H1 (cell line): ENCODE measurements at regions not wholly inside any gene's neighbourhood (a gene's known extent, or its start where the extent isn't known, plus 50 kb on each side); places are given as distances from the start of the nearest gene placed in this dataset.

Experiments used
- CTCF ChIA-PET: fragments of 300-600 bp; sonication (Branson Sonifier 250); formaldehyde crosslinking; loops from one replicate; lab custom pipeline; 2021; ENCODE audit not compliant: partially characterized antibody; lab: Charles Lee
- POLR2A ChIA-PET: fragments of 300-600 bp; sonication (Branson Sonifier 250); formaldehyde crosslinking; loops from one replicate; lab custom pipeline; 2021; ENCODE audit warnings: inconsistent platforms; ENCODE audit not compliant: partially characterized antibody; lab: Charles Lee
- DNase-seq, 2 experiments: peaks; one replicate each; pipeline versions ENCODE4 v3.0.0 to v3.0.0-alpha.2; 2010 to 2022; ENCODE audit warnings: low spot score in 2 of 2, low read depth in 1 of 2, mixed read lengths in 1 of 2
- FAIRE-seq: peaks from 2 replicates; lab custom pipeline; 2011; peaks lifted over from hg19 to GRCh38; lab: Jason Lieb, UNC
- H2AFZ ChIP-seq: 2 replicates; pipeline ENCODE4 v1.8.1; 2012; ENCODE audit warnings: low read length, inconsistent platforms
- H2AK5ac ChIP-seq: 2 replicates; pipeline ENCODE4 v1.6.1; 2013; ENCODE audit warnings: low read depth, low read length
- H2BK120ac ChIP-seq: replicated peaks from 2 replicates; pipeline ENCODE3; 2013; ENCODE audit warnings: low read depth, low read length, inconsistent platforms
- H2BK12ac ChIP-seq: 2 replicates; pipeline ENCODE4 v1.6.1; 2013; ENCODE audit warnings: low read depth, low read length
- H2BK15ac ChIP-seq: 2 replicates; pipeline ENCODE4 v1.6.1; 2013; ENCODE audit warnings: low read length
- H2BK20ac ChIP-seq: 2 replicates; pipeline ENCODE4 v1.6.1; 2013; ENCODE audit warnings: low read length
- H2BK5ac ChIP-seq: 2 replicates; pipeline ENCODE4 v1.6.1; 2013; ENCODE audit warnings: low read depth, low read length
- H3K14ac ChIP-seq: 2 replicates; pipeline ENCODE4 v1.6.1; 2013; ENCODE audit warnings: inconsistent platforms; ENCODE audit not compliant: insufficient read length
- H3K18ac ChIP-seq: 2 replicates; pipeline ENCODE4 v1.6.1; 2013; ENCODE audit warnings: low read length; ENCODE audit errors: extremely low read depth
- H3K23ac ChIP-seq: 2 replicates; pipeline ENCODE4 v1.6.1; 2013; ENCODE audit warnings: inconsistent platforms; ENCODE audit not compliant: insufficient read length
- H3K23me2 ChIP-seq: 2 replicates; pipeline ENCODE4 v1.6.1; 2013; ENCODE audit warnings: low read depth, low read length
- H3K27ac ChIP-seq: 2 replicates; pipeline ENCODE4 v1.6.1; 2011; ENCODE audit warnings: low read depth, low read length, inconsistent platforms
- H3K27me3 ChIP-seq, 4 experiments: replicated peaks in 1 of 4; 1 replicate in 1 of 4; 2 replicates in 3 of 4; pipeline versions ENCODE4 v1.6.1 to v1.8.1; 2011 to 2013; ENCODE audit warnings: low read length in 3 of 4, mild to moderate bottlenecking in 3 of 4, inconsistent platforms in 2 of 4, mixed read lengths in 2 of 4, moderate library complexity in 1 of 4; ENCODE audit not compliant: control insufficient read depth in 3 of 4, insufficient read depth in 3 of 4; ENCODE audit errors: extremely low read depth in 1 of 4
- H3K36me3 ChIP-seq, 4 experiments: 2 replicates each; pipeline versions ENCODE4 v1.6.1 to v1.8.1; 2011 to 2013; ENCODE audit warnings: mild to moderate bottlenecking in 4 of 4, low read length in 3 of 4, moderate library complexity in 2 of 4, control low read depth in 1 of 4, inconsistent platforms in 1 of 4; ENCODE audit not compliant: insufficient read depth in 4 of 4, control insufficient read depth in 2 of 4
- H3K4ac ChIP-seq: replicated peaks from 2 replicates; pipeline ENCODE3; 2013; ENCODE audit warnings: low read length, low read depth, mixed read lengths, inconsistent platforms; ENCODE audit not compliant: insufficient read length
- H3K4me1 ChIP-seq, 4 experiments: replicated peaks in 1 of 4; 1 replicate in 1 of 4; 2 replicates in 3 of 4; pipeline versions ENCODE4 v1.6.1 to v1.8.1; 2011 to 2013; ENCODE audit warnings: low read length in 3 of 4, inconsistent platforms in 2 of 4, mixed read lengths in 1 of 4; ENCODE audit not compliant: insufficient read depth in 4 of 4, control insufficient read depth in 3 of 4
- H3K4me2 ChIP-seq, 2 experiments: 2 replicates each; pipeline versions ENCODE4 v1.6.1 to v1.8.1; 2011 to 2013; ENCODE audit warnings: low read depth in 2 of 2, low read length in 2 of 2, control low read depth in 1 of 2, inconsistent platforms in 1 of 2, mild to moderate bottlenecking in 1 of 2; ENCODE audit not compliant: insufficient read depth in 1 of 2
- H3K4me3 ChIP-seq, 4 experiments: fragments of 200-600, 300-600 bp in 1 of 4; sonication (generic), shearing (Covaris generic), sonication (Bioruptor Twin) in 1 of 4; 2 replicates each; pipeline versions ENCODE4 v1.5.1 to v1.8.1; 2011 to 2016; ENCODE audit warnings: low read length in 4 of 4, low read depth in 3 of 4, control low read depth in 2 of 4, inconsistent platforms in 2 of 4, mild to moderate bottlenecking in 2 of 4, mixed read lengths in 1 of 4, moderate library complexity in 1 of 4; ENCODE audit not compliant: insufficient read depth in 2 of 4; ENCODE audit errors: extremely low read depth in 1 of 4
- H3K56ac ChIP-seq: replicated peaks from 2 replicates; pipeline ENCODE3; 2013; ENCODE audit warnings: low read depth, mild to moderate bottlenecking, mixed read lengths, low read length, inconsistent platforms; ENCODE audit not compliant: insufficient read length
- H3K79me1 ChIP-seq: 2 replicates; pipeline ENCODE4 v1.6.1; 2013; ENCODE audit warnings: low read depth, low read length, control low read depth
- H3K79me2 ChIP-seq, 2 experiments: 2 replicates each; pipeline versions ENCODE4 v1.6.1 to v1.8.1; 2012 to 2013; ENCODE audit warnings: low read length in 2 of 2, mild to moderate bottlenecking in 2 of 2, inconsistent platforms in 1 of 2; ENCODE audit not compliant: insufficient read depth in 2 of 2, control insufficient read depth in 1 of 2
- H3K9ac ChIP-seq, 4 experiments: replicated peaks in 1 of 4; 1 replicate in 1 of 4; 2 replicates in 3 of 4; pipeline versions ENCODE4 v1.6.1 to v1.8.1; 2011 to 2013; ENCODE audit warnings: low read depth in 3 of 4, low read length in 3 of 4, control low read depth in 2 of 4, mild to moderate bottlenecking in 2 of 4, moderate library complexity in 2 of 4, inconsistent platforms in 1 of 4; ENCODE audit errors: extremely low read depth in 1 of 4
- H3K9me3 ChIP-seq, 2 experiments: 2 replicates each; pipeline versions ENCODE4 v1.6.1 to v1.8.1; 2012 to 2013; ENCODE audit warnings: mild to moderate bottlenecking in 2 of 2, moderate library complexity in 2 of 2, control low read depth in 1 of 2, inconsistent platforms in 1 of 2, low read depth in 1 of 2, low read length in 1 of 2, mixed read lengths in 1 of 2; ENCODE audit not compliant: insufficient read depth in 2 of 2
- H4K20me1 ChIP-seq, 2 experiments: replicated peaks in 1 of 2; 2 replicates each; pipeline versions ENCODE3 to v1.8.1; 2011 to 2013; ENCODE audit warnings: inconsistent platforms in 2 of 2, low read length in 2 of 2, mild to moderate bottlenecking in 1 of 2; ENCODE audit not compliant: insufficient read depth in 2 of 2, control insufficient read depth in 1 of 2
- H4K5ac ChIP-seq: 2 replicates; pipeline ENCODE4 v1.6.1; 2013; ENCODE audit warnings: low read length, low read depth, mixed read lengths, inconsistent platforms; ENCODE audit not compliant: insufficient read length
- H4K8ac ChIP-seq: 2 replicates; pipeline ENCODE4 v1.8.0; 2013; ENCODE audit warnings: mild to moderate bottlenecking, moderate library complexity, low read length, inconsistent platforms; ENCODE audit not compliant: insufficient read depth; ENCODE audit errors: extremely low read depth
- H4K91ac ChIP-seq: replicated peaks from 2 replicates; pipeline ENCODE3; 2013; ENCODE audit warnings: low read length, mixed read lengths, inconsistent platforms; ENCODE audit not compliant: insufficient read length
- CREB1 ChIP-seq: IDR thresholded peaks from 2 replicates; pipeline ENCODE4 v1.6.1; 2012; ENCODE audit warnings: inconsistent platforms
- JUN ChIP-seq: IDR thresholded peaks from 2 replicates; pipeline ENCODE4 v1.6.1; 2011; ENCODE audit warnings: low read depth, mild to moderate bottlenecking, improper control_type of control experiment, low read length
- PHF8 ChIP-seq: fragments of 200-600 bp; sonication (generic); conservative IDR thresholded peaks from 2 replicates; pipeline ENCODE4 v1.7.1; 2012; ENCODE audit warnings: low read depth, mild to moderate bottlenecking, inconsistent platforms, low read length, moderate library complexity
- RBBP5 ChIP-seq: IDR thresholded peaks from 2 replicates; pipeline ENCODE4 v1.7.1; 2012; ENCODE audit warnings: low read depth, mild to moderate bottlenecking, inconsistent platforms, low read length, moderate library complexity, borderline replicate concordance
- WGBS, 2 experiments: shearing (Covaris generic) in 1 of 2; methylation state at CpG; one replicate each; pipeline versions ENCODE4 v1.1.6 to v1.1.7; 2013 to 2015; ENCODE audit warnings: low lambda C conversion rate in 2 of 2, mixed read lengths in 2 of 2, inconsistent platforms in 1 of 2, low coverage in 1 of 2, missing lambda C conversion rate in 1 of 2; ENCODE audit not compliant: insufficient replicate concordance in 2 of 2, insufficient coverage in 1 of 2, insufficient read length in 1 of 2; ENCODE audit errors: extremely low coverage in 1 of 2, missing lambda C conversion rate in 1 of 2; 5-methylcytosine and 5-hydroxymethylcytosine counted together

DNA sequence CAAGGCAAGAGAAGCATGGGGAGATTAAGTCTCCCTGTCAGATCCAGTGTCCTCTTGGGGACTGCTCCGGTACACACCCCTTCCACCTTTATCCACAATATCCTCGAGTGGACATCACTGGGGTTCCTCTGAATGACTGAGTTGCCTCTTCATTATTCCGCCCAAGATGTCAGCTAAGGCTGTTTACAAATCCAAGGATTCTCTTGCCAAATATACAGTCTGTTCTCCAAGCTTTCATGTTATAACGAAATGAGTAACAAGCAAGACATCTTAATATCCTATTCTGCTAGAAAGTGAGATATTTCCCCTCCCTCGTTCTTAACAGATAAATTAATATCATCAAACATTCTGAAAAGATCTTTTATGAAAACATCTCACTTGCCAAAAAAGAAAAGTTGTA, 314.1 kb upstream of the IRX5 start:
- Histone ChIP-seq H3K14ac (no peak overlapping the region), H3K4me1 (no peaks in the 10 kb centered on the region), H3K23me2 (no peaks in the 10 kb centered on the region), H3K4ac (no peak overlapping the region), H2BK15ac (no peak overlapping the region), H3K9me3 (peaks cover 5% of the 10 kb centered on the region in 2 experiments; a peak in 2 of 4 replicates), H3K9ac (no peak overlapping the region), H3K18ac (no peak overlapping the region), H2BK120ac (no peak overlapping the region), H3K27me3 (no peaks in the 10 kb centered on the region), H4K91ac (no peak overlapping the region), H3K36me3 (no peaks in the 10 kb centered on the region), H2AFZ (no peak overlapping the region), H2AK5ac (no peak overlapping the region), H2BK20ac (no peak overlapping the region), H3K79me1 (no peaks in the 10 kb centered on the region), H2BK5ac (no peak overlapping the region), H2BK12ac (no peak overlapping the region), H3K27ac (no peak overlapping the region), H3K4me2 (no peak overlapping the region), H3K23ac (no peak overlapping the region), H4K20me1 (no peaks in the 10 kb centered on the region), H4K5ac (no peak overlapping the region), H3K56ac (no peak overlapping the region), H4K8ac (no peak overlapping the region), H3K4me3 (no peak overlapping the region), H3K79me2 (no peaks in the 10 kb centered on the region)
- no peak for FAIRE-seq
- DNase-seq = no peak
- ChIA-PET CTCF (interaction anchor here (1.2 to 1.3 kb wide), 2 partner anchors 17 to 132 kb away, joined by 3 read pairs; no protein-coding TSS in a partner anchor), POLR2A (no interaction called here)
- 84% methylated on average over 5 of the region's 5 CpGs; no CpG with 5 or more reads in 1 of the 2 experiments for WGBS, 2 experiments
- no peak for TF ChIP-seq RBBP5
- TF ChIP-seq PHF8 = no peak
- TF ChIP-seq JUN = no peak
- no peak for TF ChIP-seq CREB1
